Uterus (tissue), 3 donors: ENCODE measurements at regions not wholly inside any gene's neighbourhood (a gene's known extent, or its start where the extent isn't known, plus 50 kb on each side); places are given as distances from the start of the nearest gene placed in this dataset.

Experiments
- DNase-seq, 2 donors: peaks; one replicate each; pipeline ENCODE4 v3.0.0-alpha.2; 2019 to 2020
- H3K27ac ChIP-seq, 2 donors: fragments of 200-600 bp; sonication (generic); 1 replicate in 1 of 2; 2 replicates in 1 of 2; pipeline ENCODE4 v1.5.1; 2016 to 2018
- H3K27me3 ChIP-seq, 2 donors: fragments of 200-600 bp; sonication (generic); one replicate each; pipeline ENCODE4 v1.5.1; 2018 to 2019; ENCODE audit warnings: control low read depth in 1 of 2
- H3K36me3 ChIP-seq, 2 donors: fragments of 200-600 bp; sonication (generic); one replicate each; pipeline ENCODE4 v1.5.1; 2019; ENCODE audit warnings: control low read depth in 1 of 2
- H3K4me1 ChIP-seq, 2 donors: fragments of 200-600 bp; sonication (generic); one replicate each; pipeline ENCODE4 v1.5.1; 2018 to 2019; ENCODE audit warnings: control low read depth in 1 of 2
- H3K4me3 ChIP-seq, 2 donors: fragments of 200-600 bp; sonication (generic); 1 replicate in 1 of 2; 2 replicates in 1 of 2; pipeline ENCODE4 v1.5.1; 2018 to 2019; ENCODE audit warnings: mild to moderate bottlenecking in 1 of 2
- H3K9me3 ChIP-seq, 2 donors: fragments of 200-600 bp; sonication (generic); one replicate each; pipeline ENCODE4 v1.5.1; 2019; ENCODE audit warnings: control low read depth in 1 of 2
- POLR2A ChIP-seq, 2 donors: fragments of 450-650 bp; IDR thresholded peaks; one replicate each; pipeline ENCODE4 v1.6.1; 2016; ENCODE audit warnings: antibody characterized with exemption in 2 of 2, mild to moderate bottlenecking in 1 of 2, moderate library complexity in 1 of 2
- intact Hi-C: fragments of 100-400 bp; cut with DNase I; formaldehyde crosslinking; loops from one replicate; pipeline ENCODE4 v1.15.1; 2023; ENCODE audit warnings: low total_unique reads
- TF ChIP-seq, protein P1 (sequence below), 4 experiments: fragments of 200-600 bp in 2 of 4; fragments of 450-650 bp in 2 of 4; sonication (generic) in 2 of 4; IDR thresholded peaks; one replicate each; pipeline ENCODE4 v1.5.1; 2016 to 2019; ENCODE audit warnings: antibody characterized with exemption in 4 of 4, mild to moderate bottlenecking in 2 of 4, moderate library complexity in 1 of 4
- donor health status: DM: yes; HTN: yes; CAD: no.

GRCh38 chr12:66774929-66775328, 96.1 kb upstream of the GRIP1 start:
- TF ChIP-seq POLR2A (IDR thresholded peaks at IDR 0.05) = no peak
- TF ChIP-seq, protein P1, sequence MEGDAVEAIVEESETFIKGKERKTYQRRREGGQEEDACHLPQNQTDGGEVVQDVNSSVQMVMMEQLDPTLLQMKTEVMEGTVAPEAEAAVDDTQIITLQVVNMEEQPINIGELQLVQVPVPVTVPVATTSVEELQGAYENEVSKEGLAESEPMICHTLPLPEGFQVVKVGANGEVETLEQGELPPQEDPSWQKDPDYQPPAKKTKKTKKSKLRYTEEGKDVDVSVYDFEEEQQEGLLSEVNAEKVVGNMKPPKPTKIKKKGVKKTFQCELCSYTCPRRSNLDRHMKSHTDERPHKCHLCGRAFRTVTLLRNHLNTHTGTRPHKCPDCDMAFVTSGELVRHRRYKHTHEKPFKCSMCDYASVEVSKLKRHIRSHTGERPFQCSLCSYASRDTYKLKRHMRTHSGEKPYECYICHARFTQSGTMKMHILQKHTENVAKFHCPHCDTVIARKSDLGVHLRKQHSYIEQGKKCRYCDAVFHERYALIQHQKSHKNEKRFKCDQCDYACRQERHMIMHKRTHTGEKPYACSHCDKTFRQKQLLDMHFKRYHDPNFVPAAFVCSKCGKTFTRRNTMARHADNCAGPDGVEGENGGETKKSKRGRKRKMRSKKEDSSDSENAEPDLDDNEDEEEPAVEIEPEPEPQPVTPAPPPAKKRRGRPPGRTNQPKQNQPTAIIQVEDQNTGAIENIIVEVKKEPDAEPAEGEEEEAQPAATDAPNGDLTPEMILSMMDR (IDR thresholded peaks at IDR 0.05) = no peak
- no peaks in the 10 kb centered on the region for H3K4me1 ChIP-seq
- no peaks in the 10 kb centered on the region for H3K36me3 ChIP-seq
- H3K4me3 ChIP-seq = no peak overlapping the region
- H3K9me3 ChIP-seq = no peaks in the 10 kb centered on the region
- no peaks in the 10 kb centered on the region for H3K27me3 ChIP-seq
- DNase-seq = no peak
- intact Hi-C loops = no loop called here
- no peak overlapping the region for H3K27ac ChIP-seq

DNA sequence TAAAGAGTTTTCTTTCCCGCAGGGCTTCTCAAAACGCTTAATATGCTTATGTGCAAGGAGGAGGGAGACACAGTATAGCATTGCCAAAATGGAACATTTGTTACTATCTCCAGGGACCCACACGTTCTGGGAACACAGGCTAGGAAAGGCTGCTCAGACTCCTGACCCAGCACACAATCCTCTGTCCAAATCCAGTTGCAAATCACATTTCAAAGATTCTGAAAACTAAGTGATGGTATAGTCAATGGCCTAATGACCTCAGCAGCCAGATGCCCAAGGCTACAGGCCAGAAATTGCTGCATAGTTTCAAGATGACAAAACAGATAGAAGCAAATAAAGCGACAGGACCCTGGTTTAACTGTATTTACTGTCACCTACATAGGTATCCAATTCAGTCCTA, 97.0 kb upstream of the GRIP1 start:
- no peak overlapping the region for H3K4me3 ChIP-seq
- TF ChIP-seq, protein P1 (IDR thresholded peaks at IDR 0.05) = no peak
- no peak for TF ChIP-seq POLR2A (IDR thresholded peaks at IDR 0.05)
- H3K4me1 ChIP-seq = no peaks in the 10 kb centered on the region
- intact Hi-C loops = no loop called here
- H3K36me3 ChIP-seq = no peaks in the 10 kb centered on the region
- H3K27me3 ChIP-seq = no peaks in the 10 kb centered on the region
- no peaks in the 10 kb centered on the region for H3K9me3 ChIP-seq
- no peak for DNase-seq
- no peak overlapping the region for H3K27ac ChIP-seq

DNA sequence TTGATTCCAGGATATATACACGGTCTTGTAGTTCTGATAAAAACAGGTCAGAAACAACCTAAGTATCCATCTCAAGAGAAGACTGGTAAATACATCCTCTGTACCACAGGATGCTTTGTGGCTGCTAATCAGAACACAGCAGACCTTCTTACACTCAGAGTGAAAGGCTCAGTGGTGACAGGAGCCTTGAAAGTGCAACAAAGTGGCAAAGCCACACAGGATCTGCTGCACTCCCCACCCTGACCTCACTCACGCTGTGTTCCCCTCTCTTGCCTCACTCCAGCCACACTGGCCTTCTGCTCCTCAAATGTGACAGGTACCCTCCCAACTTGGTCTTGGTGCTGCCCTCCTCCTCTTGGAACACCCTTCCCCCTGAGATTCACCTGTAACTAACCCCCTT, 98.1 kb upstream of the GRIP1 start:
- no peak overlapping the region for H3K27ac ChIP-seq
- intact Hi-C loops = no loop called here
- no peak overlapping the region for H3K4me3 ChIP-seq
- H3K27me3 ChIP-seq = no peaks in the 10 kb centered on the region
- TF ChIP-seq, protein P1 (IDR thresholded peaks at IDR 0.05) = no peak
- TF ChIP-seq POLR2A (IDR thresholded peaks at IDR 0.05) = no peak
- H3K36me3 ChIP-seq = no peaks in the 10 kb centered on the region
- no peaks in the 10 kb centered on the region for H3K4me1 ChIP-seq
- DNase-seq = no peak
- H3K9me3 ChIP-seq = no peaks in the 10 kb centered on the region

- no peak overlapping the region for H3K27ac ChIP-seq
- DNase-seq = no peak
- H3K36me3 ChIP-seq = no peaks in the 10 kb centered on the region
- H3K27me3 ChIP-seq = no peaks in the 10 kb centered on the region
- intact Hi-C loops = no loop called here
- H3K4me3 ChIP-seq = no peak overlapping the region
- TF ChIP-seq, protein P1 (IDR thresholded peaks at IDR 0.05) = no peak
- TF ChIP-seq POLR2A (IDR thresholded peaks at IDR 0.05) = no peak
- no peaks in the 10 kb centered on the region for H3K4me1 ChIP-seq
- H3K9me3 ChIP-seq = no peaks in the 10 kb centered on the region
These were observed 100.6 kb upstream of the GRIP1 start for GRCh38 chr12:66779466-66779865.

GRCh38 chr12:66786531-66787308, 107.8 kb upstream of the GRIP1 start:
- no peaks in the 10 kb centered on the region for H3K36me3 ChIP-seq
- TF ChIP-seq, protein P1 (IDR thresholded peaks at IDR 0.05) = no peak
- TF ChIP-seq POLR2A (IDR thresholded peaks at IDR 0.05) = no peak
- no peaks in the 10 kb centered on the region for H3K27me3 ChIP-seq

More at GRCh38 chr12:66786531-66787308, 107.8 kb upstream of the GRIP1 start:
- no peaks in the 10 kb centered on the region for H3K9me3 ChIP-seq
- intact Hi-C loops = no loop called here
- H3K27ac ChIP-seq = no peak overlapping the region
- DNase-seq = no peak
- no peaks in the 10 kb centered on the region for H3K4me1 ChIP-seq
- no peak overlapping the region for H3K4me3 ChIP-seq
